ENCODE measurements at regions not wholly inside any gene's neighbourhood (a gene's known extent, or its start where the extent isn't known, plus 50 kb on each side); places are given as distances from the start of the nearest gene placed in this dataset.

GRCh38 chr2:54360055-54360792, 95.9 kb upstream of the SPTBN1 start:
- DNase-seq (ENCODE audit: low read depth): peak; percentile 40

- no peak for DNase-seq (ENCODE audit: low read depth)
Measured at GRCh38 chr2:54364409-54364808, 91.7 kb upstream of the SPTBN1 start.

GRCh38 chr2:54365661-54366060, 90.5 kb upstream of the SPTBN1 start:
- no peak for DNase-seq (ENCODE audit: low read depth)

- no peak for DNase-seq (ENCODE audit: low read depth)
Measured at GRCh38 chr2:54366487-54367280, 89.4 kb upstream of the SPTBN1 start.

- no peak for DNase-seq (ENCODE audit: low read depth)
Measured at GRCh38 chr2:54370405-54371104, 85.6 kb upstream of the SPTBN1 start.

GRCh38 chr2:54371460-54372065, 84.6 kb upstream of the SPTBN1 start:
- no peak for DNase-seq (ENCODE audit: low read depth)

GRCh38 chr2:54372361-54372760, 83.8 kb upstream of the SPTBN1 start:
- no peak for DNase-seq (ENCODE audit: low read depth)

GRCh38 chr2:54373855-54374254, 82.3 kb upstream of the SPTBN1 start:
- no peak for DNase-seq (ENCODE audit: low read depth)

GRCh38 chr2:54374591-54375364, 81.3 kb upstream of the SPTBN1 start:
- DNase-seq (ENCODE audit: low read depth): no peak

- no peak for DNase-seq (ENCODE audit: low read depth)
Measured at GRCh38 chr2:54377451-54377850, 78.7 kb upstream of the SPTBN1 start.

- DNase-seq (ENCODE audit: low read depth): no peak
Measured at GRCh38 chr2:54377901-54378493, 78.1 kb upstream of the SPTBN1 start.

GRCh38 chr2:54380670-54381069, 75.5 kb upstream of the SPTBN1 start:
- no peak for DNase-seq (ENCODE audit: low read depth)

- no peak for DNase-seq (ENCODE audit: low read depth)
Measured at GRCh38 chr2:54381293-54381692, 74.8 kb upstream of the SPTBN1 start.

GRCh38 chr2:54382601-54383000, 73.5 kb upstream of the SPTBN1 start:
- no peak for DNase-seq (ENCODE audit: low read depth)

- no peak for DNase-seq (ENCODE audit: low read depth)
Measured at GRCh38 chr2:54384301-54385203, 71.6 kb upstream of the SPTBN1 start.

- no peak for DNase-seq (ENCODE audit: low read depth)
Measured at GRCh38 chr2:54385271-54385670, 70.9 kb upstream of the SPTBN1 start.

- DNase-seq (ENCODE audit: low read depth): no peak
Measured at GRCh38 chr2:54386585-54386984, 69.5 kb upstream of the SPTBN1 start.

- peak; percentile 24 for DNase-seq (ENCODE audit: low read depth)
Measured at GRCh38 chr2:54387059-54387991, 68.8 kb upstream of the SPTBN1 start.

- no peak for DNase-seq (ENCODE audit: low read depth)
Measured at GRCh38 chr2:54388076-54388475, 68.1 kb upstream of the SPTBN1 start.
